T-cell (primary cell): ENCODE measurements at regions not wholly inside any gene's neighbourhood (a gene's known extent, or its start where the extent isn't known, plus 50 kb on each side); places are given as distances from the start of the nearest gene placed in this dataset.
A peak's percentile ranks its signal among the peaks of the same experiment; 100 is the strongest.

ENCODE experiments used
- ATAC-seq, 4 experiments: fragments of 200-7000 bp in 3 of 4; fragments of 150-1000 bp in 1 of 4; cut with Tn5 transposase; replicated peaks in 1 of 4; 1 replicate in 3 of 4; 2 replicates in 1 of 4; pipeline ENCODE4 v1.10.0; 2021; ENCODE audit warnings: moderate library complexity in 3 of 4, mild to moderate bottlenecking in 2 of 4, moderate number of reproducible peaks in 1 of 4
- CTCF ChIA-PET, 2 donors: fragments of 300-600 bp; sonication (Branson Sonifier 250); formaldehyde crosslinking; loops; one replicate each; lab custom pipeline; 2022; ENCODE audit warnings: antibody characterized with exemption in 2 of 2; lab: Charles Lee
- POLR2A ChIA-PET, 2 donors: fragments of 300-600 bp; sonication (Branson Sonifier 250); formaldehyde crosslinking; loops; one replicate each; lab custom pipeline; 2022; ENCODE audit warnings: antibody characterized with exemption in 2 of 2; lab: Charles Lee
- DNase-seq, 35 experiments: peaks; one replicate each; pipeline versions ENCODE4 v3.0.0 to v3.0.0-alpha.2; 2013 to 2023
- H3K27ac ChIP-seq: one replicate; pipeline ENCODE4 v1.5.1; 2013; ENCODE audit warnings: low read length
- H3K27me3 ChIP-seq, 2 experiments: replicated peaks in 1 of 2; 1 replicate in 1 of 2; 2 replicates in 1 of 2; pipeline versions ENCODE4 v1.6.1 to v1.7.0; 2013; ENCODE audit warnings: low read length in 1 of 2, mixed read lengths in 1 of 2; ENCODE audit not compliant: control insufficient read depth in 2 of 2, insufficient read depth in 2 of 2; ENCODE audit errors: extremely low read depth in 1 of 2
- H3K36me3 ChIP-seq, 2 donors: 1 replicate in 1 of 2; 2 replicates in 1 of 2; pipeline versions ENCODE4 v1.6.1 to v1.7.0; 2013; ENCODE audit warnings: low read length in 1 of 2; ENCODE audit not compliant: control insufficient read depth in 2 of 2, insufficient read depth in 1 of 2; ENCODE audit errors: extremely low read depth in 1 of 2
- H3K4me1 ChIP-seq, 2 experiments: 1 replicate in 1 of 2; 2 replicates in 1 of 2; pipeline versions ENCODE4 v1.6.1 to v1.7.0; 2013; ENCODE audit warnings: low read length in 2 of 2, mixed read lengths in 1 of 2; ENCODE audit not compliant: insufficient read depth in 2 of 2, control insufficient read depth in 1 of 2; ENCODE audit errors: extremely low read depth in 1 of 2
- H3K4me3 ChIP-seq, 2 donors: 1 replicate in 1 of 2; 2 replicates in 1 of 2; pipeline versions ENCODE4 v1.5.1 to v1.7.0; 2013; ENCODE audit warnings: mild to moderate bottlenecking in 2 of 2, low read length in 1 of 2, moderate library complexity in 1 of 2; ENCODE audit not compliant: control insufficient read depth in 1 of 2; ENCODE audit errors: extremely low read depth in 1 of 2
- H3K9me3 ChIP-seq: 2 replicates; pipeline ENCODE4 v1.7.0; 2013
- H3K27ac Mint-ChIP-seq, 2 donors: one replicate each; pipeline ENCODE4 v1.8.0; 2020 to 2021; ENCODE audit warnings: mild to moderate bottlenecking in 2 of 2, mixed read lengths in 2 of 2
- H3K27me3 Mint-ChIP-seq, 2 donors: one replicate each; pipeline ENCODE4 v1.8.0; 2021 to 2022; ENCODE audit warnings: mixed read lengths in 2 of 2
- H3K36me3 Mint-ChIP-seq: one replicate; pipeline ENCODE4 v1.8.0; 2021; ENCODE audit warnings: mixed read lengths
- H3K4me1 Mint-ChIP-seq, 3 donors: one replicate each; pipeline ENCODE4 v1.8.0; 2020 to 2022; ENCODE audit warnings: mixed read lengths in 3 of 3, mild to moderate bottlenecking in 1 of 3
- H3K4me3 Mint-ChIP-seq, 3 donors: one replicate each; pipeline ENCODE4 v1.8.0; 2020 to 2022; ENCODE audit warnings: mild to moderate bottlenecking in 3 of 3, mixed read lengths in 3 of 3, moderate library complexity in 3 of 3
- H3K9me3 Mint-ChIP-seq, 3 donors: one replicate each; pipeline ENCODE4 v1.8.0; 2020 to 2022; ENCODE audit warnings: mixed read lengths in 3 of 3
- WGBS: methylation state at CpG from one replicate; pipeline ENCODE4 v1.1.5; 2013; ENCODE audit warnings: missing lambda C conversion rate; ENCODE audit not compliant: insufficient coverage; 5-methylcytosine and 5-hydroxymethylcytosine counted together

DNA sequence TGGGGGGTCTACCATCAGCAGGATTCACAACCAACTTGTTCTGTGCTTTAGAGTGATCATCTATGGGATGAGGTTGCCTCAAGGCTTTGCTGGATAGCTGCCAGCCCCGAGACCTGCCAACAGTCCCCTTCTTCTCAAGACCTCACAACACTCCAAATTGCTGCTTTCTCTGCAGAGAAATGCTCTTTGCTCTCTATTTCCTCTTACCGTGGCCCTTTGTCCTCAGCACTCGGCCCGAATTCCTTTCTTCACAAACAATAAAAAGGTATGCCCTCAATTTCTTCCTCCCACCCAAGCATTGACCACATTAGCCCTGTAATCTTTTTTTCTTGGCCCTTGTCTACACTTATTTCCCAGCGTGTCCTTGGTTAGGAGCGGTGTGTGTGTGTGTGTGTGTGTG is 147.4 kb upstream of the SNX19 start:
- Histone ChIP-seq H3K36me3 (no peaks in the 10 kb centered on the region), H3K27ac (no peak overlapping the region), H3K4me3 (no peak overlapping the region), H3K4me1 (no peaks in the 10 kb centered on the region), H3K9me3 (no peaks in the 10 kb centered on the region), H3K27me3 (peaks cover 0 to 6% of the 10 kb centered on the region in 2 experiments)
- 45% methylated on average over 5 of the region's 6 CpGs for WGBS
- H3K27me3 Mint-ChIP-seq = peaks cover 8 to 13% of the 10 kb centered on the region in 2 donors
- no peaks in the 10 kb centered on the region for H3K36me3 Mint-ChIP-seq
- ATAC-seq (no peak), DNase-seq (no peak)
- ChIA-PET POLR2A (no interaction called here), CTCF (no interaction called here)
- no peak overlapping the region for H3K4me3 Mint-ChIP-seq
- no peaks in the 10 kb centered on the region for H3K9me3 Mint-ChIP-seq
- no peak overlapping the region for H3K27ac Mint-ChIP-seq
- H3K4me1 Mint-ChIP-seq = no peaks in the 10 kb centered on the region

DNA sequence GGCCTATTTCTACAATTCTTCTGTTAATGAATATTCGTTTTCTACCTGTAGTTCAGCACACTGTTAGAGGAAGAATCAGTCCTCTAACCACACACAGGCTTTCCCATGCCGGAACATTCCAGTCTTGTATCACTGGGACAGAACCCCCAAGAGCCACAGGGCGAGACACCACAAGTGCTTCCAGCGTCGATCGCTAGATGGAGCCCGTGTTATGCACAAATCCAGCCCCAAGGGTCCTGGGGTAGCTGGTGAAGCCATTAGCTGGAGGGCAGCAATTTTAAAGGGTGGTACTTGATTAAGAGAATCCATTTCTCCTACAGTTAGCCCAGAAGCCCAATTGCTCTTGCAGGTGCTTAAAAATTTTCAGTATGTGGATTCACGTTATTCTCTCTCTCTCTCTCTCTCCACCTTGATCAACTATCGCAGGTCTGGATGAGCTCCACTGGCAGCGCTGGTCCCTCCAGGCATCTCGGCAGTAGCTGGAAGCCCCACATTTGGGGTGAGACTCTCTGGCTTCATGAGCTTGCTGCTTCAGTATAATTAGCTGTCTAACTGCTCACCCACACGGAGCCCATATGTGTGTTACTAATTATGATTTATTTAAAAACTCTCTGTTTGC is 148.2 kb upstream of the SNX19 start:
- Mint-ChIP-seq H3K36me3 (no peaks in the 10 kb centered on the region), H3K27ac (no peak overlapping the region), H3K4me3 (no peak overlapping the region), H3K9me3 (no peaks in the 10 kb centered on the region), H3K4me1 (no peaks in the 10 kb centered on the region), H3K27me3 (peaks cover 8 to 13% of the 10 kb centered on the region in 2 donors)
- ATAC-seq (no peak), DNase-seq (peak in 1 of 35 experiments; percentile 1)
- Histone ChIP-seq H3K27ac (no peak overlapping the region), H3K36me3 (no peaks in the 10 kb centered on the region), H3K9me3 (no peaks in the 10 kb centered on the region), H3K4me1 (no peaks in the 10 kb centered on the region), H3K4me3 (no peak overlapping the region), H3K27me3 (peaks cover 0 to 6% of the 10 kb centered on the region in 2 experiments)
- ChIA-PET POLR2A (interaction anchor here in 1 of 2 donors (0.7 kb wide), 1 partner anchor 53 kb away, joined by 3 read pairs; no protein-coding TSS in a partner anchor), CTCF (no interaction called here)
- 51% methylated on average over 3 of the region's 12 CpGs for whole genome bisulfite sequencing

DNA sequence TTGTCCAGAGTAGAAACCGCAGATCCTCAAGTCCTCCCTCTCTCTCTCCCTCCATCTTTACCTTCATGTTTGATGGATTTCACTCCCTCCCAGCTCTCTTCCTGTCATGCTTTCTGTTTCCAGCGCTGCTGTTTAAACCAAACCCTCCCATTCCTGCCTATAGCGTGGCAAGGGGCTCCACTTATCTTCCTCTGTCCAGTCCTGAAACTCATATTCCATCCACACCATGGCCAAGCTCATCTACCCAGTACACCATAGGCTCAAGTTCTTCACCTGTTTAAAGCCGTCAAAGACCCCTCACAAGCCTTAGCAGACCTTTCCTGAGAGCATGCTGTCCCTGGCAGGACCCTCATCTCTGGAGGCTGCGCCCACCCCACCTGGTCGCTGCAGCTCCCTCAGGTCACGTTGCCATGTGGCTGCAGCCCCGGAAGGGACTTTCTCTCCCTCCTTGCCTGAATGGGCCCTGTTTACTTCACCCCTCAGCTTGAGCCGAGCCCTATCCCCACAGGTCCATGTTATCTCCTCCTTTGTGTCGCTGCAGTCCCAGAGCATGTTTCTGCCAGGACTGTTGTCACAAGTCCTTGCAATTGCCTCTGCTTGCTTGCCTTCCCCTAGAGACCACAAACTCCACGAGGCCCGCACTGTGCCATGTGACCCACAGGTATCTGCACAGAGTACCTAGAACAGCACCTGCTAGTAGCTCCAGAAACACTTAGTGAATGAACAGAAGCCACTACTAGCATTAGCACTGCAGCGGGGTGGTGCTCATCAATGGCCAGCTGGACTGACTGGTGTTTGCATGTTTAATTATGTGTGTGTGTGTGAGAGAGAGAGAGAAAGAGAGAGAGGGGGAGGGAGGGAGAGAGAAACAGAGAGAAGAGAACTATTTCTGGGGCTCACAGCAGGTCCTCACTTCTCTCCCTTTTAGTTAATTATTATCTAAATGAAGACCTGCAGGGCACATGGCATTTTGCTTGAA is 149.4 kb upstream of the SNX19 start:
- CTCF ChIA-PET = no interaction called here
- Mint-ChIP-seq H3K4me3 (no peak overlapping the region), H3K4me1 (no peaks in the 10 kb centered on the region), H3K36me3 (no peaks in the 10 kb centered on the region), H3K27ac (no peak overlapping the region), H3K27me3 (peaks cover 8 to 13% of the 10 kb centered on the region in 2 donors), H3K9me3 (no peaks in the 10 kb centered on the region)
- no peak for DNase-seq
- WGBS = 66% methylated on average over 12 of the region's 13 CpGs
- Histone ChIP-seq H3K27ac (no peak overlapping the region), H3K27me3 (peaks cover 0 to 6% of the 10 kb centered on the region in 2 experiments), H3K9me3 (no peaks in the 10 kb centered on the region), H3K4me3 (no peak overlapping the region), H3K4me1 (no peaks in the 10 kb centered on the region), H3K36me3 (no peaks in the 10 kb centered on the region)
- ATAC-seq = no peak
- POLR2A ChIA-PET = no interaction called here

DNA sequence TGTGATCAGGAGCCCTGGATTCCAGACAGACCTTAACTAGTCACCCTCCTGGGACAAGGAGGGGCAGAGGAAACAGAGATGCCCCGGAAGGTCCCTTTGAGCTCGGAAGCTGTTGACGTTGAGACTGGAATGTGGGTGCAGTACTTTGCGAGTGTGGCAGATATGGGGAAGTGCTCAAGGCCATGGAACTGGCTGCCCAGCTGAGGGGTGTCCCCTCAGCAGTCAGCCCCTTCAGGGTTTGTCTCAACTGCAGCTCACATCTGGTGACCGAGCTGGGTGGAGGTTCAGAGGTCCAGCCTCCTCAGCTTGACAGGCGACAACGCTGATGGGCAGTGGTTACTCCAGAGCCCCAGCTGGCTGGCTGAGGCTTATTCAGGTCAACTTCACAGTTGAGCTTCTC is 150.3 kb upstream of the SNX19 start:
- H3K4me1 Mint-ChIP-seq = no peaks in the 10 kb centered on the region
- no peaks in the 10 kb centered on the region for H3K9me3 Mint-ChIP-seq
- H3K36me3 Mint-ChIP-seq = no peaks in the 10 kb centered on the region
- peaks cover 8 to 13% of the 10 kb centered on the region in 2 donors for H3K27me3 Mint-ChIP-seq
- H3K36me3 ChIP-seq = no peaks in the 10 kb centered on the region
- no peak overlapping the region for H3K27ac Mint-ChIP-seq
- 79% methylated on average over 4 of the region's 7 CpGs for WGBS
- H3K9me3 ChIP-seq = no peaks in the 10 kb centered on the region
- H3K4me3 ChIP-seq = no peak overlapping the region
- H3K4me3 Mint-ChIP-seq = no peak overlapping the region
- ChIA-PET CTCF (no interaction called here), POLR2A (no interaction called here)
- DNase-seq = no peak
- no peaks in the 10 kb centered on the region for H3K4me1 ChIP-seq
- peaks cover 0 to 6% of the 10 kb centered on the region in 2 experiments for H3K27me3 ChIP-seq
- no peak for ATAC-seq
- H3K27ac ChIP-seq = no peak overlapping the region

DNA sequence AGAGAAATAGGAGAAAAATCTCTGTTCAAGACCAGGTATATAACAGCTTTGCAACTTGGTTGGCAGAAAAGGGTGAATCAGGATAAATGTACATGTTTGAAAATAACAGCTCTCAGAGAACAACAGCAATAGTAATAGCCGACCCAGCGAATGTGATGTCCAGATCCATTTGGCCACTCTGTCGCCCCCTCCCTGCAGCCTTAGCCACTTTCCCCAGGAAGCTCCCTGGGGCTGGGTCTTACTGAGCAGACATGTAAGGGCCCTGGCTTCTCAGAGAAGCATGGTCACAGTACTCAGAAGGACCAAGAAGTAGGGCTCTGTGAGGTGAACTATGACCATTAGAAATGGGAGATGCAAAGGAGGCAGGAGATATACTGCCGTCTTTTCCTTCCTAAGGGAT is 154.1 kb upstream of the SNX19 start:
- peaks cover 0 to 6% of the 10 kb centered on the region in 2 experiments for H3K27me3 ChIP-seq
- H3K9me3 Mint-ChIP-seq = no peaks in the 10 kb centered on the region
- no peaks in the 10 kb centered on the region for H3K36me3 Mint-ChIP-seq
- no peaks in the 10 kb centered on the region for H3K4me1 ChIP-seq
- ATAC-seq (no peak), DNase-seq (no peak)
- H3K4me3 Mint-ChIP-seq = no peak overlapping the region
- no peak overlapping the region for H3K4me3 ChIP-seq
- H3K27ac Mint-ChIP-seq = no peak overlapping the region
- H3K36me3 ChIP-seq = no peaks in the 10 kb centered on the region
- ChIA-PET POLR2A (no interaction called here), CTCF (no interaction called here)
- H3K9me3 ChIP-seq = no peaks in the 10 kb centered on the region
- peaks cover 5 to 13% of the 10 kb centered on the region in 2 donors for H3K27me3 Mint-ChIP-seq
- no peaks in the 10 kb centered on the region for H3K4me1 Mint-ChIP-seq
- 90% methylated on average over 3 of the region's 4 CpGs for WGBS
- no peak overlapping the region for H3K27ac ChIP-seq

DNA sequence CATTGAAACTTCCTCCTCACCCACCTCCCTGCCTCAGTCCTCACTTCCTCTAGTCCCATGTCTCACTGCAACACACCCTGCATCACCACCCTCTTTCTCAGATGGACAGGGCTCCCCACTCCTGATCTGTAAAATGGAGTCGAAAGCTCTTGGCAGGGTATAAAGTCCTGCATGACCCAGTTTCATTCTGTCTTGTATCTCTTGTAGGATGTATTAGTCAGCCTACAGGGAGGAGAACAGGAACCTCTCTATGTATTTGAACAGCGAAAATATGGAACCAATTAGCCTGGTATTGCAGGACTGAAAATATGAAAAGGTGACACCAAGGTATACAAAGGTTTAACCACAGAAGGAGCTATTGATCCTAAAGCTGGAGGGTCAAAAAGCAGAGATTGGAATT is 156.9 kb upstream of the SNX19 start:
- no peaks in the 10 kb centered on the region for H3K4me1 Mint-ChIP-seq
- 50% methylated on average over 1 of the region's 2 CpGs for WGBS
- ChIA-PET CTCF (no interaction called here), POLR2A (no interaction called here)
- H3K9me3 Mint-ChIP-seq = no peaks in the 10 kb centered on the region
- H3K27me3 Mint-ChIP-seq = peaks cover 0 to 3% of the 10 kb centered on the region in 2 donors
- DNase-seq (no peak), ATAC-seq (no peak)
- Histone ChIP-seq H3K36me3 (no peaks in the 10 kb centered on the region), H3K4me1 (no peaks in the 10 kb centered on the region), H3K27ac (no peak overlapping the region), H3K4me3 (no peak overlapping the region), H3K27me3 (no peaks in the 10 kb centered on the region), H3K9me3 (no peaks in the 10 kb centered on the region)
- H3K36me3 Mint-ChIP-seq = no peaks in the 10 kb centered on the region
- H3K27ac Mint-ChIP-seq = no peak overlapping the region
- no peak overlapping the region for H3K4me3 Mint-ChIP-seq
